TTC549 (cell line): ENCODE measurements at regions not wholly inside any gene's neighbourhood (a gene's known extent, or its start where the extent isn't known, plus 50 kb on each side); places are given as distances from the start of the nearest gene placed in this dataset.

Experiments
- FAIRE-seq: peaks from 2 replicates; lab custom pipeline; 2012; peaks lifted over from hg19 to GRCh38; lab: Jason Lieb, UNC

DNA sequence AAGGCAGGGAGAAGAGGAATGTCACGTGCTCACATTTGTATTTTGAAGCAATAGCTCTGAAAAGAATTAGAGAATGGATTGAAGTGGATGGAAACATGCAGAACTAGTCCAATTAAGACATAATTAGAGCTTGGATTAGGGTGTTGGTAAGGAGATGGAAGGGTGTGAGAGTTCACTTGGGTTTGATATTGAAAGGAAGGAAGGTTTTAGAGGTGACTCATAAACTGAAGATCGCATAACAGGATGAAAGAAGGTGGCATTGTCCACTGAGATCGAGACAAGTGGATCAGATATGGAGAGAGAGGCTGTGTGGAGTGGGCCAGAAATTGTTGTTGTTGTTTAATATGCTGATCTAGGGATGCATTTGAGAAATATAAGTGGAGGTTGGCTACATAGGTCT lies 244.0 kb upstream of the SMIM31 start:
- no peak for FAIRE-seq

DNA sequence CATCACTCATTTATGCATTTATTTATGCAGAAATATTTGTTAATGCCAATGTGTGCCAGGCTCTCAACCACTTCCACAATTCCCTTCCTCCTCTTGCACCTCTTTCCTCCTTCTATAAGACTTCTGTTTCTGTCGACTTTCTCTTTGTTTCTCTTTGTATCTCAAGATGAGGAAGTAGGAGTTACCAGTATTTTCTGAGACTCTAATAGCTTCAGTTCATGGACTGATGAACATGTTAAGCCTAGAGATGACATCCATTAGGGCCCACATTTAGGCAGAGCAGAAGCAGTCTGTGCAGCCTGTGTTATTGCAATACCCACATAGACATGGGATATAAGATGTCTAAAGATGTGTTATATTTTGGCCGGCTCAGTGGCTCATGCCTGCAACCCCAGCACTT lies 241.8 kb upstream of the SMIM31 start:
- no peak for FAIRE-seq

DNA sequence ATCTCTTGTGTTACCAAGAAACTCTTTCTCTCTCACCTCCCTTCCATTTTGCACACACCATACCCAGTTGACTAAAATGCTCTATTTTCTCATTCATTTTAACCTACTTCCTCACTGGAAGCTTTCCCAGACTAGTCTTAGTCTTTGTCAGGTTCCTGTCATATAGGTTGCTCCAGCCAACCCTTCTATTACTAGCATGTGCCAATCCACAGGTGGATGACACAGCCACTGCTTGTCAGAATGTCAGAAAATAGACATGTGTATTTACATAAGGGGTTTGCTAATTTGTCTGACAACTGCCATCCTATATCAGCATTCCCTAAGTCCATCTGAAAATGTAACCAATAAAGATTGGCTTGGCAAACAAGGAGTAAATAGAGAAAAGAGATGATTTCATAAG lies 239.2 kb upstream of the SMIM31 start:
- FAIRE-seq = no peak

DNA sequence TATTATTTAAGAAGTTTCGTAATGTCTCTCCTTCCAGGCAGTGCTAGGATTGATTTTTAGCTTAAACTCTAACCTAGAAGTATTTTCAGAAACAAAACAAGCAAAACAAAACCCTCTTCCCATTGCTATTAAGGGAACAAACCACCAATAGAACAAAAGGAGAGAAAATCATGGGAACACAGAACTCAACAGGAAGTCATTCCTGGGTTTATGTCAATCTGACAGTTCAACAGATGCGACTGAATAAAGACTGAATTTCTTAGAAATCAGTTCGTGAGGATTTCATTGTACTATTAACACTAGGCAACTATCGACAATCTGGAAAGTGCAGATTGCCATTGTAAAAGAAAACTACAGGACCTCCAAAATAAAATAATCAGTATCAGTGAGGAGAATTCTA lies 229.1 kb upstream of the SMIM31 start:
- FAIRE-seq = no peak

DNA sequence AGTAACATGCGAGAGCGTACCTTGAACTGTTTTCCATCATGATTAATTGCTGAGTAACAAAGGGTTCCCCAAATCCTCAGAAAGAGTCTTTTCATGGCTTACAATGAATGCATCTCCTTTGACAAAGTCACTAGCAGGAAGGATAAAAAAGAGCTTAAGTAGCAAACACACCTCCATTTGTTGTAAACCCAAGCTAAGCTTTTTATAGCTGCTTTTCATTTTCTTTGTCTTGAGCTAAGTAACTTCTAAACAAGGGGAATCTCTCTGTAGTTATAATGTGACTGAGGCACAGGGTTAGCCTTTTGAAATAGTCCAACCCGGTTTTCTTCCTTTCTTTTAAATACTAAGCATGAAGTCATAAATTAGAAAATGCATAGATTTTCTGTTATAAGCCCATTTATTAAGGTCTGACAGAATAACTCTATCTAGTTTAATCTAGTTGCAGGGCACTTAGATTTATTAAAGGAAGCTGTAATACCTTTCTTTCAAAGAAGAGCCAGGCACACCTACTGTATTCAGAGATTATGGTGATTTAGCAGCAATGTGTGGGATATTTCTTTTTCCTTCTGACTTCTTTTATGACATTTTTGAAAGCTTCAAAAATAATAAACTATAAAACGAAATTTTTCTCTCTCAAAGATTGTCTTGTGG lies 226.9 kb upstream of the SMIM31 start:
- FAIRE-seq = no peak

DNA sequence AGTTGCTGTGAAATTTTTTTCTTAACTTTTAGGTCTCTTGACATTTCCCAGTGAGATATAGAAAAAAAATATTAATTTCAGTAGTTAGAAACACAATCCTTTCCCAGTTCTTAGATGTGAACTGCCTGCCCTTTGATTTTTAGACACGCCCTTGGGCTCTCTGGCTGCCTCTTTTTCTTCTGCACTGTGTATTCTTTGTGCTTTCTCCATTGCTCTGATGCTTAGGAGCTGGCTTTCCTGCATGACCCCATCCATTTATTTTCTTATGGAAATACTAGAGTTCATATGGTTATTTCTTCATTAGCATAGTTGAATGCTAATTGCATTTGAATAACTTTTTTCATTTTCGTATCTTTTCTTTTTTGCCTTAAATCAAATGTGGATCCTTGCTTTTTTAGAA lies 224.9 kb upstream of the SMIM31 start:
- no peak for FAIRE-seq

DNA sequence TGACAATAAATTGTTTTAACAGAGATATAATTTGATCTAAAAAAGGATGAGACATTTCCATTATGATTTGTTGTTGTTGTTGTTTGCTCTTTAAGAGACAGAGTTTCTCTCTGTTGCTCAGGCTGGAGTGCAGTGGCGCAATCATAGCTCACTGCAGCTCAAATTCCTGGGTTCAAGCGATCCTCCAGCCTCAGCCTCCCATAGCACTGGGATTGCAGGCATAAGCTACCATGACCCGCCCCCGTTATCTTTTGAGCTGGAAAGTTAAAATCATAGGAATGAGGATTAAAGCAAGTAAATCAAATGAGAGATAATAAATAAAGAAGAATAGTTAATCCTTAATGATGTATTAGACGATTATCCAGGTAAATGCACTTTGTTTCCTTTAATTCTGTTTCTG lies 224.4 kb upstream of the SMIM31 start:
- FAIRE-seq = no peak

DNA sequence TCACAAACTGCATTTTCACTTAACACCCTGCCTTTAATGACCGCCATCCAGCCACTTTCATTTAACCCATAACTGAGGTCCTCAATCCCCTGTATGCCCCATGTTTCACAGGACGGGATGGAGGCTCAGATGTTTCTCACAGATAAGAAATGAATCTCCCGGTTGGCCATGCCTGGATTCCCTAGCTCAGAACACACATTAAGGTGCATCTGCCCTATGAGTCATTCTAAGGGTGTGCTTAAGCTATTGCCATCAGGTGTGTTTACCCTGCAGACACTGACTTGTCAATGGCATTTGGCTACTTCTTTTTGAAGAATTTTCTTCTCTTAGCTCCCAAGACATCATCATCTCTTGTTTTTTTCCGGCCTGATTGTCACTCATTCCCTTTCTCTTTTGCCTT lies 222.6 kb upstream of the SMIM31 start:
- no peak for FAIRE-seq

DNA sequence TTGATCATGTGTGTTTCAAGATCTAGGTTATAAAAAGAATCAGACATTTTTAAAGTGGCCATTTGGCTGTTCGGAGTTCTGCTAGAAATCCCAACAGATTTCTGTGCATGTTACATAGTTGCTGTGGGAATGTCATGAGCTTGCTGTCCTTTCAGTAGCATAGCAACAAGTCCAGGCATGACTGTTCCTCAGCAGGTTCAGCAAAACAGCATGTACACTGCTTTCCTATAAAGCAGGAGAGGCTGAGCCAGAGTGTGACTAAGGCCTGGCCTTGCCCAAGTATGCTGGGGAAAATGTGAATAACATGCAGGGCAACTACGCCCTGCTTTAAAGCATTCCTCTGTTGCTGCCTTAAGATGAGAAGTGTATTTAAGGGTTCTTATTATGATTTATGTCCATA lies 217.1 kb upstream of the SMIM31 start:
- FAIRE-seq = no peak

DNA sequence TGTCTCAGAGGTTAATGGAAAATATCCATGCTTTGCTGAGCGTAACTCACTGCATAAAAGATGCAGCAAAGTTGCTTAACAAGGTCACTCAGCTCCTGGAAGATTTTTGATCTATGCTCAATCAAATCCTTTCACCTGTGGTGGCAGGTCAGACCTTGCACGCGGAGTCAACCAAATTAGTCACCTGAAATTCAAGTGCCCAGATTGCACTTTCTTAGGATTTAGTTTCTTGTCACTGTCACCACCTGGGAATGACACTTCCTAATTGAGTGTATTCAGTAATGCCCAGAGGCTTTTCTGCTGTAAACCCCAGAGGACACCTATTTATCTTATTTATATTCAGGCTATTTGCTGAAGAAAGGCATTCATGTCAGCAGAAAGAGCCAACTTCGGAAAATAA lies 215.8 kb upstream of the SMIM31 start:
- no peak for FAIRE-seq

DNA sequence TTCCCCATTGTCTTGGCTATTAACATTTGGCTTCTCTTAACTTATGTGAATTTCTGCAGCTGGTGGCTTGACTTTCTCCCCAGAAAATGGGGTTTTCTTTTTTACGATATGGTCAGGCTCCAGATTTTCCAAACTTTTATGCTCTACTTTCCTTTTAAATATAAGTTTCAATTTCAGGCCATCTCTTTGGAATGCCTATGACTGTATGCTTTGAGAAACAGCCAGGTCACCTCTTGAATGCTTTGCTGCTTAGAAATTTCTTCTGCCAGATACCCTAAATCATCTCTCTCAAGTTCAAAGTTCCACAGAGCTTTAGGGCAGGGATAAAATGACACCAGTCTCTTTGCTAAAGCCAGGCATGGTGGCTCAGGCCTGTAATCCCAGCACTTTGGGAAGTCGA lies 212.9 kb upstream of the SMIM31 start:
- no peak for FAIRE-seq

DNA sequence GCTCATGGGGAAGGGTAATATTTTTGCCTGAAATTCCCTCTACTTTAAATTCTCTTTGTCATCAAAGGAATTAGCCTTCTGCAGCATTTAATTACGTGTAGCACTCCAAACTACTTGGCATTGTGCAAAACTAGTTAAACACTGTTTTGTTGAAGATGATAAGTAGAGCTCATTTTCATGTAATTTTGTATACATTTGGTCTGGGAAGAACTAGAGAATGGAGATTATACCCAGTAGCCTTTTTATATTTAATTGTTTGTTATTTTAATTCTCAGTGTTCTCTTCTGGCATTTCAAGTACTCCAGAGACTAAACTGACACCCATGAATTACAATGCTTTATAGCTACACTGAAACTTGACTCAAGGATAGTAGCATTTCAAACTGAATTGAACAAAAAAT lies 211.5 kb upstream of the SMIM31 start:
- FAIRE-seq = no peak

DNA sequence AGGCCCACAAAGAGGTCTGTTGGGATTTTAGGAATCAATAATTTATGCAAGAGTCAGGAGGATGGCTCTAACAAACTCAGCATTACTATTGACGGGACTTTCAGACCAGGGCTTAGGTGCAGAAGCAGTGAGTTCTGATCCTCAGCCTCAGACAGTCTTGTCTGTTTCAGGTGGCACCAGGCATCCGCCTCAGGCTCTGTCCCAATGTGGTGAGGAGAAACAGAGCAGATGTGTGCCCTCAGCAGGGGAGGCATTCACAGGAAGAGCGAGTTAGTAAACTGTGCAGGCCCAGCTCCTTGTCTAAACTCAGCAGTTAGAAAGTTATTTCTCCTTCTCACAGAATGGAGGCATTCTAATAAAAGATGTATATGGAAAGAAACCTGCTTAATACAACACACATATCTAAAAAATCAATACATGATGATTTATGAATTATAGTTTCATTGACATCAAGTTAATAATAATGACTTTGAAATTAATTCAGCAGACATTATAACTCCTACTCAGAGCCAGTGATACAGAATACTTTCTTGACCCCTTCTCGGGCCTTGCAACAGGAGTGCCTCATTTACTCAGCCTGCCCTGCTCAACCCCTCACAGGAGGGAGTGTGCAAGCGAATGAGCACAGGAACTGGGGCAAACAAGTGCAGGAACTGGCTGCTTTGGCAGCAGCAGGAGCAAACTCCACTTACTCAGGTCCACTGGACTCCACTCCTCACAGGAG lies 202.8 kb upstream of the SMIM31 start:
- FAIRE-seq = no peak

DNA sequence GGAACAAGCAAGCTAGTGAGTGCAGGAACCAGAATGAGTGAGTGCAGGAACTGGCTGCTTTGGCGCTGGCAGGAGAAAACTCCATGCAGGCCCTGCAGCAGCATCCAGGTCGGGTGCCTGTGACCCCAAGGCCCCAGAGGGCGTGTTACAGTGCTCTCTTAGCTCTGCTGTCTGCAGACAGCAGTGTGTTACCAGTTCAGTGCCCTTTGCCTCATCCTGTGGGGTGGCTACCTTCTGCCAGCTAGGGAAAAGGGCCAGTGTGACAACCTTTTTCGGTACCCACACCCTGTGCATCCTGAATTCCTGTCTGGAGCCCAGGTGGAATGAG lies 202.3 kb upstream of the SMIM31 start:
- no peak for FAIRE-seq

DNA sequence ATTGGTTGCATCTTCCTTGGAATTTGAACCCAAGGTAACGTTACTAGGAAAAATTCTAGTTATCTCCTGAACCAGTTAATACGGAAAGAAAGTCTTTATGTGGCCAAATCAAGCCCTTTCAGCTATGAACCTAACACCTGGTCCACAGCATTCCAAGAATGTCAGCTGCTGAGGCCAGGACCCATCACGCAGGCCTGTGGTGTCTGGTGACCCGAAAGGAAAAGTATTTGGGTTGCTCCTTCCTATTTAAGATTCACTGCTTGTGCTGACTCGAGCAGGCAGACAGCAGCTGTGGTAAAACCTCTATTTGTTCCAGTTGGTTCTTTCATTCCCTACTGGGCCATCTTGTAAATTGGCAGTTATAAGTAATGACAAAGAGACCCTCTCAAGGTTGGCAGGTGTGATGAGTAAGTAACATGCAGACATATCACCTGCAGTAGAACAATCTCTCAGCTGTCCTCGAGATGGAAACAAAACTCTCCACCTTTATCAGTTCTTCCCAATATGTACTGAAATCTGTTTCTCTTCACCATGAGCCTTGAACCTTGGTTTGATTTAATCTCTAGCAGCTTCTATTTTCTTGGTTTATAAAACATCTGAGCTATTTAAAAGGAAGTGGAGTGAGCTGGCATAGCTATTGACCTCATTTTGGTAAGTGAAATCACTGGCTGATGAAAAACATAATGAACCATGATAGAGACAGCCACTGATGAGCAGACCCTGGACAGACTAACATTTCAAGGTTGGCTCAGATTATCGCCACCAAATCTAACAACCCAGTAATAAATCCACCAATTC lies 182.1 kb upstream of the SMIM31 start:
- no peak for FAIRE-seq

DNA sequence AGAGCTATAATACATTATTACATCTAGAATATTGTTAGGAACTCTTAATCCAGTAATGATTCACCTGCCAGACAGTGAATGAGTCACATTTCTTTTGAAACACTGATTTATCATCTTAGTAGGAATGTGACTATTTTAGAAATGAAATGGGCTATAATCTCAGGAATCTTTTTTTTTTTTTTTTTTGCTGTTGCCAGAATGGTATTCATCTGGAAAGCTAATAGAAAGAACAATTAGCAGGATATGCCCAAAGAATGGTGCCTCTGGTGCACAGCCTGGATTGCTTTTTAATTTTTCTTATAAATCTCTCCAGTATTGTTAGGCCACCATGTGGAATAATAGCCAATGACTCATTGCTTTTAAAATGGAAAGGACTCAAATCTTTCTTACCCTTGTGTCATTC lies 181.1 kb upstream of the SMIM31 start:
- no peak for FAIRE-seq

DNA sequence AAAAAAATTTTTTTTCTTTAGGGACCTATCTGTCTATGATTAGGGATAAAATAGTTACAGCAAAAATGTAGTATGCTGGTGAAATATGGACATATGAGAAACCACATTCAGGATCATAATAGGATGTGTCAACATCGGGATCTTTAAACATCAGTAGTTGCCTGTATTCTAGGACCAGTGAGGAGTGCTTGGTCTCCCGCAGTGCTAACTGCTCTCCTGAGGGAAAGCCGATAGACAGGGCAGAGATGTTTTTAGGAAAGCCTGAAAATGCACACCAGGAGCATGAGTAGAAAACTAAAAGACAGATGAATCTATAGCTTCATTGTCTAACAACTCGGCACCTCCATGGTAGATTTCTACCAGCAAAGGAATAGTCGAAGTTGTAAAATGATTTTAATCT lies 178.1 kb upstream of the SMIM31 start:
- FAIRE-seq = no peak

DNA sequence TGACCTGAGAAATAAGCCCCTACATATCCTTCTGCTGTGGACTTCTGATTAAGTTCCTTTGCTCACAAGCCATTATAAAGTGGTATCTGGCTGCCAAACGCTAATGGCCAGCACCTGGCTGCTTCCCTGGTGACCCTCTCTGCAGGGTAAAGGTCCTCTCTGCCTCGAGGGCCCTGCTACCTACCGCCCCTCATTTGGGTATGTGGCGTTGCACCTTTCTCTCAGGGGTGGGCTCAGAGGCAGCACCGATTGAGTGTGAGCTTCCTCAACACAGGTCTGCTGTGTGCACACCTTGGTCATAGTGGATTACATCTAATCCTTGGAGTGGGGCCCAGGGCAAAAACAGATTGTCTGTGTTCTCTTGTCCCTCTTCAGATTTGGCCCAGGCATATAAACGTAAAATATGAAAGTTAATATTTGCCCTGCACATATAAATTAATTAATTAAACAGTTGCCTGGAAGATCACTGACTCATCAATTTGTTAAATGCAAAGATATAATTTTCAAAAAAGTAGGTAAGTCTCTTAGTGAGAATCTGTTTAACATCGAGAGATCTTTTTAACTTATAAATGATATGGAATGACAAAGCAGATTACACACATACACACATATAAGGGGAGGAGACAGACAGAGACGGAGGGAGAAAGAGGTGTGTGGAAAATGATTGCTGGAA lies 174.5 kb upstream of the SMIM31 start:
- FAIRE-seq = no peak

DNA sequence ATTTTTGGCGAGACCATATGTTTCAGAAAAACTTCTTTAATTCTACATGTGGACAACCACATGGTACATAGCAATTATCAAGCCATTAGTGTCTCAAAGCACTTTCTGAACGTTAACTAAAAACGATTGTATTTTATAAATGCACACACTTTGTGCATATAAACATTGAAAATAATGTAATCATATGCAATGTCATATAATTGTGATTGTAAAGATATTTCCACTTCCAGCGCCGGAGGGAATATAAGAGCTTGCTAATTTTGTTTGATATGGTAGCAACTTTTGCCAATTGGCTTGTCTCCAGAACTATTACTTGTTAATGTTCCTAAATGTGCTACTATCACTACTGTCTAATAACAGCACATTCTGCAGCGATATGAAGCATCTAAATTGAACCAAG lies 162.3 kb upstream of the SMIM31 start:
- no peak for FAIRE-seq

DNA sequence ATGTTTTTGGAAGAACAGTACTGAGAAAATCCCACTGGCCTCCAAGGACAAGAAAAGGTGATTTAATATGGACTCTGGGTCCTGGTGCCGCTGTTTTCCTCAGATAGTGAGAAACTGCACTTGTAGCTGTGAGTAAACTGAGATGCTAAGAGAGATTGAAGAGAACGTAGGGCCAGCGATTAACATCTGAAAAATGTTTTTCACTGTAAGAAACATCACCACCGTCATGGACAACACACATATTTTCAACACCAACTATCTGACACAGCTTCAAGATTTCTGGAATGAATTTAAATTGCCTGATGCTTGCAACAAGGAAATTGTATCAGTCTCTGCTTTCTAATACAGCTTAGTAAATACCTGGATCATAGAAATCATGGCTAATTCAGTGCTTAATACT lies 158.2 kb upstream of the SMIM31 start:
- FAIRE-seq = no peak

DNA sequence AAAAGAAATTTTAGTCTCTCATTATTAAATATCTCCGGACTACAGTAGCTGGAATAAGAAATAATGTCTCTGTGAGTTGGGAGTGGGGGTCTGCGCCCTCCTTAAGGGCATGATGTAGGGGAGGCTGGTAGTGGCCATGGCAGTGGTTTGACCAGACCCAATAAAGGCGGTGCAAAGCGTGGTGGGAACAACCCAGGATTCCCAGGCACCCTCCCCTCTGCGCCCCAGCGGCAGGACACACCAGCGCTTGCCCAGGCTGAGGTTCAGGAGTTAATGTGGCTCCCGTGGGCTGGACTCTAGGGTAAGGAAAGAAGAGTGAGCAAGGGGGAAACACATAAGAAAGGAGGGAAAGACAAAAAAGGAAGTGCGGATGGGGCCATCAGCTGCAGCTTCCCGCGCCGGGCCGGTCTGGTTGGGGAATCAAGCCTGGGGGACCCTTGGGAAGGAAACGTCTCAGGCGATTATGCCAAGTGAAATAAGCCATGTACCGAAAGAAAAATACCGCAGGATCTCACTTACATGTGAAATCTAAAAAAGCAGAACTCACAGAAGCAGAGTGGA lies 157.5 kb upstream of the SMIM31 start:
- FAIRE-seq = no peak

DNA sequence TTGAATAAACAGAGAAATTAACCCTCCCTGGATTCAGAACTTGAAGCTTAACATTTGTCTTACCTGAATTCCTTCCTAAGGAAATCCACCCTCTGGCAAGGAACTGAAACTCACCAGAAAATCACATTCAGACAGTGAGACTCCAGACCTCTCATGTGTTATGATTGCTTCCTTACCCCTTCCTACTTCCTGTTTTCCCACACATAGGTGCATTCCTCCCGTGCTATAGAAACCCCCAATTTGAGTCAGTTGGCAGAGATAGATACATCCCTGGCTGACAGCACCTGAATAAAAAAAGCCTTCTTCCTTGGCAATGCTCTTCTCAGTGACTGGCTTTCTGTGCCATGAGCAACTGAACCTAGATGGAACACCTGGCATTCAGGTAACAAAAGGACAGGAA lies 157.0 kb upstream of the SMIM31 start:
- no peak for FAIRE-seq

DNA sequence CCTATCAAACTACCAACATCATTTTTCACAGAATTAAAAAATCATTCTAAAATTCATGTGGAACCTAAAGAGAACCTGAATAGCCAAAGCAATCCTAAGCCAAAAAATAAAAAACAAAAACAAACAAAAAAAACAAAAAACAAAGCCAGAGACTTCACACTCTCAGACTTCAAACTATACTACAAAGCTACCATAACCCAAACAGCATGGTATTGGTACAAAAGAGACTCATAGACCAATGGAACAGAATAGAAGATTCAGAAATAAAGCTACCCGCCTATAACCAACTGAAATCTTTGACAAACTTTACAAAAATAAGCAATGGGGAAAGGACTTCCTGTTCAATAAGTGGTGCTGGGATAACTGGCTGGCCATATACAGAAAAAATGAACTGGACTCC lies 152.3 kb upstream of the SMIM31 start:
- FAIRE-seq = no peak
